ENCODE measurements at regions not wholly inside any gene's neighbourhood (a gene's known extent, or its start where the extent isn't known, plus 50 kb on each side); places are given as distances from the start of the nearest gene placed in this dataset.

- no peak for DNase-seq (ENCODE audit: extremely low spot score)
- no peaks in the 10 kb centered on the region for H3K4me1 ChIP-seq
- TF ChIP-seq POLR2AphosphoS5 (IDR thresholded peaks at IDR 0.05) (no peak), EP300 (IDR thresholded peaks at IDR 0.05) (no peak), CTCF (IDR thresholded peaks at IDR 0.05) (no peak), POLR2A (IDR thresholded peaks at IDR 0.05; ENCODE audit: low read depth) (no peak)
- H3K9me3 ChIP-seq, result no peaks in the 10 kb centered on the region
- no peaks in the 10 kb centered on the region for H3K36me3 ChIP-seq
- H3K27ac ChIP-seq (replicated peaks in 1 of 4), result no peak overlapping the region
- WGBS, result 85% methylated on average over 3 of the region's 3 CpGs
- no peaks in the 10 kb centered on the region for H3K27me3 ChIP-seq
- intact Hi-C loops (cut with DNase I), result no loop called here
- no peak overlapping the region for H3K4me3 ChIP-seq
These were observed 1074.7 kb upstream of the NXPH2 start for GRCh38 chr2:139854769-139855483.

- Histone ChIP-seq H3K9me3 (no peaks in the 10 kb centered on the region), H3K27ac (replicated peaks in 1 of 4) (no peak overlapping the region), H3K4me3 (no peak overlapping the region), H3K27me3 (no peaks in the 10 kb centered on the region), H3K36me3 (no peaks in the 10 kb centered on the region), H3K4me1 (no peaks in the 10 kb centered on the region)
- intact Hi-C loops (cut with DNase I), result no loop called here
- no peak for DNase-seq (ENCODE audit: extremely low spot score)
- no peak for TF ChIP-seq CTCF (IDR thresholded peaks at IDR 0.05)
- 71% methylated on average over 1 of the region's 1 CpG for WGBS
These were observed 1070.2 kb upstream of the NXPH2 start for GRCh38 chr2:139850254-139850890.

- Histone ChIP-seq H3K27ac (replicated peaks in 1 of 4) (no peak overlapping the region), H3K4me1 (no peaks in the 10 kb centered on the region), H3K4me3 (no peak overlapping the region), H3K36me3 (no peaks in the 10 kb centered on the region), H3K27me3 (no peaks in the 10 kb centered on the region), H3K9me3 (peaks cover 0 to 8% (median 0%) of the 10 kb centered on the region in 4 donors)
- intact Hi-C loops (cut with DNase I), result no loop called here
- TF ChIP-seq POLR2AphosphoS5 (IDR thresholded peaks at IDR 0.05) (no peak), CTCF (IDR thresholded peaks at IDR 0.05) (no peak), EP300 (IDR thresholded peaks at IDR 0.05) (no peak), POLR2A (IDR thresholded peaks at IDR 0.05; ENCODE audit: low read depth) (no peak)
- WGBS, result 60% methylated on average over 4 of the region's 4 CpGs
- no peak for DNase-seq (ENCODE audit: extremely low spot score)
These were observed 1056.6 kb upstream of the NXPH2 start for GRCh38 chr2:139836769-139837168.

- TF ChIP-seq POLR2AphosphoS5 (IDR thresholded peaks at IDR 0.05) (no peak), EP300 (IDR thresholded peaks at IDR 0.05) (no peak), CTCF (IDR thresholded peaks at IDR 0.05) (no peak), POLR2A (IDR thresholded peaks at IDR 0.05; ENCODE audit: low read depth) (no peak)
- Histone ChIP-seq H3K4me3 (no peak overlapping the region), H3K27ac (replicated peaks in 1 of 4) (no peak overlapping the region), H3K27me3 (no peaks in the 10 kb centered on the region), H3K36me3 (no peaks in the 10 kb centered on the region), H3K4me1 (no peaks in the 10 kb centered on the region), H3K9me3 (no peaks in the 10 kb centered on the region)
- intact Hi-C loops (cut with DNase I), result no loop called here
- DNase-seq (ENCODE audit: extremely low spot score), result no peak
- 64% methylated on average over 2 of the region's 2 CpGs for WGBS
These were observed 1054.9 kb upstream of the NXPH2 start for GRCh38 chr2:139835101-139835500.

- Histone ChIP-seq H3K4me1 (no peaks in the 10 kb centered on the region), H3K36me3 (no peaks in the 10 kb centered on the region), H3K4me3 (no peak overlapping the region), H3K9me3 (no peaks in the 10 kb centered on the region), H3K27me3 (no peaks in the 10 kb centered on the region), H3K27ac (replicated peaks in 1 of 4) (no peak overlapping the region)
- WGBS, result 33% methylated on average over 3 of the region's 3 CpGs
- intact Hi-C loops (cut with DNase I), result no loop called here
- DNase-seq (ENCODE audit: extremely low spot score), result no peak
- no peak for TF ChIP-seq EP300 (IDR thresholded peaks at IDR 0.05)
- no peak for TF ChIP-seq POLR2A (IDR thresholded peaks at IDR 0.05; ENCODE audit: low read depth)
- TF ChIP-seq POLR2AphosphoS5 (IDR thresholded peaks at IDR 0.05), result no peak
- no peak for TF ChIP-seq CTCF (IDR thresholded peaks at IDR 0.05)
These were observed 1047.8 kb upstream of the NXPH2 start for GRCh38 chr2:139828011-139828410.

Measured in esophagus muscularis mucosa (tissue), 4 donors.